G401 (cell line): ENCODE measurements at regions not wholly inside any gene's neighbourhood (a gene's known extent, or its start where the extent isn't known, plus 50 kb on each side); places are given as distances from the start of the nearest gene placed in this dataset.
"Not testable (repeated sequence)": the region's sequence is repeated elsewhere in the genome, so short reads cannot be mapped to it uniquely, and the experiment has no call there.

Experiments
- DNase-seq: peaks from one replicate; pipeline ENCODE4 v3.0.0-alpha.2; 2015; ENCODE audit warnings: low spot score
- in situ Hi-C: cut with HindIII; loops from 2 replicates; pipeline ENCODE4 v1.10.0; 2016; ENCODE audit warnings: low sequenced_read_pairs, mixed read lengths

GRCh38 chr6:56785536-56785935 is 142.8 kb upstream of the DST start:
- DNase-seq, in situ Hi-C loops: not testable (repeated sequence)

GRCh38 chr6:56780109-56780508 is 137.4 kb upstream of the DST start:
- DNase-seq, in situ Hi-C loops: not testable (repeated sequence)

GRCh38 chr6:56778503-56778902 is 135.8 kb upstream of the DST start:
- DNase-seq, in situ Hi-C loops: not testable (repeated sequence)

GRCh38 chr6:56775498-56776166 is 132.9 kb upstream of the DST start:
- in situ Hi-C loops: no loop called here

GRCh38 chr6:56772737-56773184 is 130.1 kb upstream of the DST start:
- in situ Hi-C loops: no loop called here
- DNase-seq: peak; percentile 76

More at GRCh38 chr6:56775498-56776166, 132.9 kb upstream of the DST start:
- no peak for DNase-seq

- in situ Hi-C loops: no loop called here
Measured at GRCh38 chr6:56771929-56772607, 129.4 kb upstream of the DST start.

GRCh38 chr6:56771189-56771588 is 128.5 kb upstream of the DST start:
- no peak for DNase-seq
- in situ Hi-C loops: no loop called here

More at GRCh38 chr6:56771929-56772607, 129.4 kb upstream of the DST start:
- DNase-seq: no peak

GRCh38 chr6:56770011-56770520 is 127.4 kb upstream of the DST start:
- in situ Hi-C loops: no loop called here
- DNase-seq: no peak

GRCh38 chr6:56767892-56768531 is 125.3 kb upstream of the DST start:
- in situ Hi-C loops: no loop called here
- no peak for DNase-seq

GRCh38 chr6:56767435-56767834 is 124.7 kb upstream of the DST start:
- in situ Hi-C loops: no loop called here
- DNase-seq: no peak

GRCh38 chr6:56766806-56767178 is 124.1 kb upstream of the DST start:
- no peak for DNase-seq
- in situ Hi-C loops: no loop called here

GRCh38 chr6:56766139-56766805 is 123.6 kb upstream of the DST start:
- in situ Hi-C loops: no loop called here
- no peak for DNase-seq

GRCh38 chr6:56765494-56765893 is 122.8 kb upstream of the DST start:
- in situ Hi-C loops: no loop called here
- DNase-seq: no peak

- no peak for DNase-seq
- in situ Hi-C loops: no loop called here
Measured at GRCh38 chr6:56764081-56764566, 121.4 kb upstream of the DST start.

- in situ Hi-C loops: no loop called here
- DNase-seq: no peak
Measured at GRCh38 chr6:56761651-56762050, 119.0 kb upstream of the DST start.

- DNase-seq: no peak
- in situ Hi-C loops: no loop called here
Measured at GRCh38 chr6:56760842-56761241, 118.2 kb upstream of the DST start.

- in situ Hi-C loops: no loop called here
- no peak for DNase-seq
Measured at GRCh38 chr6:56759521-56759920, 116.8 kb upstream of the DST start.

- in situ Hi-C loops: no loop called here
Measured at GRCh38 chr6:56758553-56758952, 115.9 kb upstream of the DST start.

GRCh38 chr6:56758120-56758519 is 115.4 kb upstream of the DST start:
- DNase-seq: no peak
- in situ Hi-C loops: no loop called here

More at GRCh38 chr6:56758553-56758952, 115.9 kb upstream of the DST start:
- no peak for DNase-seq
